ENCODE measurements at regions not wholly inside any gene's neighbourhood (a gene's known extent, or its start where the extent isn't known, plus 50 kb on each side); places are given as distances from the start of the nearest gene placed in this dataset.

- H3K27ac ChIP-seq (ENCODE audit: extremely low read depth, low read depth, low read length) = peak overlapping the region; percentile 98
- H3K4me3 ChIP-seq (ENCODE audit: low read depth, low read length) = no peak overlapping the region
- peaks cover 0 to 30% of the 10 kb centered on the region in 2 experiments; a peak in 2 of 3 replicates for H3K36me3 ChIP-seq (ENCODE audit: control insufficient read depth in 2 of 2, insufficient read depth in 1 of 2, low read length in 2 of 2)
- CTCF ChIA-PET = interaction anchor here (1.0 kb wide), 1 partner anchor 9 kb away, joined by 3 read pairs; no protein-coding TSS in a partner anchor
- no peaks in the 10 kb centered on the region for H3K9me3 ChIP-seq (ENCODE audit: control insufficient read depth, insufficient read depth, low read depth, low read length)
- TF ChIP-seq FEZF1 (tag by site-specific recombination; IDR thresholded peaks at IDR 0.05) = peak; percentile 76
- TF ChIP-seq ZNF16 (tag by site-specific recombination; IDR thresholded peaks at IDR 0.05; ENCODE audit: low read depth) = no peak
- no peak for TF ChIP-seq SCRT1 (tag by site-specific recombination; IDR thresholded peaks at IDR 0.05; ENCODE audit: borderline replicate concordance)
- no peak for TF ChIP-seq ZNF133 (tag by site-specific recombination; IDR thresholded peaks at IDR 0.05)
- TF ChIP-seq ZNF335 (tag by site-specific recombination; conservative IDR thresholded peaks at IDR 0.05) = no peak
- TF ChIP-seq, protein P1, sequence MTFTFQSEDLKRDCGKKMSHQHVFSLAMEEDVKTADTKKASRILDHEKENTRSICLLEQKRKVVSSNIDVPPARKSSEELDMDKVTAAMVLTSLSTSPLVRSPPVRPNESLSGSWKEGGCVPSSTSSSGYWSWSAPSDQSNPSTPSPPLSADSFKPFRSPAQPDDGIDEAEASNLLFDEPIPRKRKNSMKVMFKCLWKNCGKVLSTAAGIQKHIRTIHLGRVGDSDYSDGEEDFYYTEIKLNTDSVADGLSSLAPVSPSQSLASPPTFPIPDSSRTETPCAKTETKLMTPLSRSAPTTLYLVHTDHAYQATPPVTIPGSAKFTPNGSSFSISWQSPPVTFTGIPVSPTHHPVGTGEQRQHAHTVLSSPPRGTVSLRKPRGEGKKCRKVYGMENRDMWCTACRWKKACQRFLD (tag by site-specific recombination; IDR thresholded peaks at IDR 0.05) = no peak
- TF ChIP-seq ZBTB44 (tag by site-specific recombination; IDR thresholded peaks at IDR 0.05) = 0 out of 2 replicates have a peak, but pooled peaks have one; percentile 12
- H3K4me1 ChIP-seq (ENCODE audit: control insufficient read depth, insufficient read depth, low read length) = peaks cover 28% of the 10 kb centered on the region
- POLR2A ChIA-PET = interaction anchor here (0.6 kb wide), 1 partner anchor 1317 kb away, joined by 3 read pairs; no protein-coding TSS in a partner anchor
Observed at GRCh38 chr5:124648902-124649467, 97.5 kb downstream of the ZNF608 start.

- Histone ChIP-seq H3K4me1 (ENCODE audit: control insufficient read depth, insufficient read depth, low read length) (peaks cover 23% of the 10 kb centered on the region), H3K36me3 (ENCODE audit: control insufficient read depth in 2 of 2, insufficient read depth in 1 of 2, low read length in 2 of 2) (peaks cover 4 to 39% of the 10 kb centered on the region in 2 experiments; a peak in 2 of 3 replicates), H3K9me3 (ENCODE audit: control insufficient read depth, insufficient read depth, low read depth, low read length) (no peaks in the 10 kb centered on the region), H3K4me3 (ENCODE audit: low read depth, low read length) (no peak overlapping the region), H3K27ac (ENCODE audit: extremely low read depth, low read depth, low read length) (no peak overlapping the region; the same call in 1 of the 2 replicates)
- CTCF ChIA-PET = no interaction called here
- POLR2A ChIA-PET = no interaction called here
- TF ChIP-seq ZNF561 (tag by site-specific recombination; IDR thresholded peaks at IDR 0.05; ENCODE audit: borderline replicate concordance) (no peak), ZNF548 (tag by site-specific recombination; IDR thresholded peaks at IDR 0.05) (no peak), ZNF514 (tag by site-specific recombination; IDR thresholded peaks at IDR 0.05) (no peak), ZNF660 (tag by site-specific recombination; IDR thresholded peaks at IDR 0.05) (no peak), ZNF280C (tag by site-specific recombination; IDR thresholded peaks at IDR 0.05) (no peak), ZNF747 (tag by site-specific recombination; IDR thresholded peaks at IDR 0.05) (no peak), OSR2 (tag by site-specific recombination; IDR thresholded peaks at IDR 0.05) (no peak), ZNF350 (tag by site-specific recombination; IDR thresholded peaks at IDR 0.05) (no peak)
Observed at GRCh38 chr5:124647352-124647751, 99.1 kb downstream of the ZNF608 start.

DNA sequence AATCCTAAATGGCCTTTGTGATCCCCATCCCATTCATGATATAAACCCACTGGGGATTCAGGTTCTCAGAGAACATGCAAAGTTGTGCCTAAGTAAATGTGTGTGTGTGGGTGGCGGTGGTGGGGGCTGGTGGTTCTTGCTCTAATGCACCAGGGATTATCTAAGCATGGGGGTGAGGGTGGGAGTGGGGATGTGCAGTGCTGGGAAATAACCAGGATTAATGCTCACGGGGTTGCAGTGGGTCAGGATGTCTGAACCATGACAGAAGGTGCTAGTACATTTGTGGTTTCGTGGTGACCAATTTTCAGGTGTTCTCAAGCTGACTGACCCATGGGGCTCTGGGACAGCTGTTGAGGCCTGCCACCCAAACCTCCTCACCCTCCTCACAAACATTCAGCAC is 101.0 kb downstream of the ZNF608 start:
- Histone ChIP-seq H3K9me3 (ENCODE audit: control insufficient read depth, insufficient read depth, low read depth, low read length) (no peaks in the 10 kb centered on the region), H3K36me3 (ENCODE audit: control insufficient read depth in 2 of 2, insufficient read depth in 1 of 2, low read length in 2 of 2) (peaks cover 5 to 43% of the 10 kb centered on the region in 2 experiments; a peak in 2 of 3 replicates), H3K27ac (ENCODE audit: extremely low read depth, low read depth, low read length) (no peak overlapping the region), H3K4me3 (ENCODE audit: low read depth, low read length) (no peak overlapping the region), H3K4me1 (ENCODE audit: control insufficient read depth, insufficient read depth, low read length) (peaks cover 12% of the 10 kb centered on the region)
- POLR2A ChIA-PET = no interaction called here
- CTCF ChIA-PET = no interaction called here
- TF ChIP-seq SALL2 (tag by site-specific recombination; IDR thresholded peaks at IDR 0.05; ENCODE audit: borderline replicate concordance) (no peak), ZNF266 (tag by site-specific recombination; IDR thresholded peaks at IDR 0.05; ENCODE audit: low read depth) (no peak), ZNF138 (tag by site-specific recombination; IDR thresholded peaks at IDR 0.05; ENCODE audit: borderline replicate concordance) (no peak), GLI4 (tag by site-specific recombination; IDR thresholded peaks at IDR 0.05) (no peak), ZNF530 (tag by site-specific recombination; IDR thresholded peaks at IDR 0.05; ENCODE audit: low read depth) (no peak), ZNF777 (tag by site-specific recombination; IDR thresholded peaks at IDR 0.05; ENCODE audit: borderline replicate concordance) (no peak), ZNF19 (tag by site-specific recombination; IDR thresholded peaks at IDR 0.05; ENCODE audit: low read depth) (no peak), PRDM1 (tag by site-specific recombination; IDR thresholded peaks at IDR 0.05) (no peak), ZFHX2 (tag by site-specific recombination; conservative IDR thresholded peaks at IDR 0.05) (peak; percentile 89), MZF1 (tag by site-specific recombination; IDR thresholded peaks at IDR 0.05; ENCODE audit: borderline replicate concordance) (0 out of 2 replicates have a peak, but pooled peaks have one; percentile 20)

All from HEK293 (cell line).